GM12891 (cell line): ENCODE measurements at regions not wholly inside any gene's neighbourhood (a gene's known extent, or its start where the extent isn't known, plus 50 kb on each side); places are given as distances from the start of the nearest gene placed in this dataset.

Experiments
- PAX5 ChIP-seq: IDR thresholded peaks from 2 replicates; pipeline ENCODE4 v1.6.1; 2011; ENCODE audit warnings: low read length, moderate library complexity, mild to moderate bottlenecking; ENCODE audit not compliant: insufficient read depth, severe bottlenecking
- POLR2A ChIP-seq: IDR thresholded peaks from 2 replicates; pipeline ENCODE4 v1.6.1; 2011; ENCODE audit warnings: low read depth, low read length, control low read depth
- POLR2AphosphoS5 ChIP-seq: IDR thresholded peaks from 2 replicates; pipeline ENCODE4 v1.6.1; 2011; ENCODE audit warnings: low read depth, low read length, control low read depth
- POU2F2 ChIP-seq: IDR thresholded peaks from 2 replicates; pipeline ENCODE4 v1.6.1; 2011; ENCODE audit warnings: low read depth, mild to moderate bottlenecking, control low read depth, low read length, moderate library complexity
- SPI1 ChIP-seq: IDR thresholded peaks from 2 replicates; pipeline ENCODE4 v1.6.1; 2011; ENCODE audit warnings: low read depth, low read length, control low read depth
- TAF1 ChIP-seq: IDR thresholded peaks from 2 replicates; pipeline ENCODE4 v1.6.1; 2011; ENCODE audit warnings: low read depth, low read length, control low read depth

DNA sequence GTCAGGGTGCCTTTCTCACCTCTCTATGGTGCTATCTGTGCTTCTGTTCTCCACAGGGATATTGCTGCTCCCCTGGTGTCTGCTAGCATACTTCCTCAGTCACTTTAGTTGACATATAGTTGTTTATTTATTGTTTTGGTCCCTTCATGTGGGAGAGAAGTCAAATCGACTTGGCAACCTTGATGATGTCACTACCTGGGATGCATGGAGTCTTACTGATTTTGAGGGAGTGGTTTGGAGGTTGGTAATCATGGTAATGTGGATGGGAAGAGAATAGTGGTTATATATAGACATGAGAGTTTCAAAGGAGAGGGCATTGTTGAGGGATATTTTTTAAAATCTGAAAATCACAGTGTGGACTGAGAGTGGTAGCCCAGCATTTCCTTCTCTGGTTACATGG lies 73.6 kb upstream of the FBXO33 start:
- TF ChIP-seq POLR2A (no peak), TAF1 (no peak), POLR2AphosphoS5 (no peak), POU2F2 (no peak), SPI1 (no peak), PAX5 (no peak)
